Ascending aorta (tissue), 2 donors: ENCODE measurements at regions not wholly inside any gene's neighbourhood (a gene's known extent, or its start where the extent isn't known, plus 50 kb on each side); places are given as distances from the start of the nearest gene placed in this dataset.

Experiments used
- DNase-seq, 2 donors: peaks; one replicate each; pipeline ENCODE4 v3.0.0-alpha.2; 2019; ENCODE audit warnings: low spot score in 2 of 2
- H3K27ac ChIP-seq, 2 donors: fragments of 200-600 bp; sonication (generic); one replicate each; pipeline ENCODE4 v1.5.1; 2016 to 2017; ENCODE audit warnings: mild to moderate bottlenecking in 1 of 2
- H3K27me3 ChIP-seq: fragments of 200-600 bp; sonication (generic); one replicate; pipeline ENCODE4 v1.5.1; 2017
- H3K36me3 ChIP-seq, 2 donors: fragments of 200-600 bp; sonication (generic); one replicate each; pipeline ENCODE4 v1.5.1; 2016
- H3K4me1 ChIP-seq, 2 donors: fragments of 200-600 bp; sonication (generic); one replicate each; pipeline ENCODE4 v1.5.1; 2016 to 2017; ENCODE audit warnings: mild to moderate bottlenecking in 1 of 2
- H3K4me3 ChIP-seq, 2 donors: fragments of 200-600 bp; sonication (generic); one replicate each; pipeline ENCODE4 v1.5.1; 2016 to 2017; ENCODE audit warnings: mild to moderate bottlenecking in 1 of 2
- H3K9me3 ChIP-seq, 2 donors: fragments of 200-600 bp; sonication (generic); one replicate each; pipeline ENCODE4 v1.5.1; 2016
- CTCF ChIP-seq, 3 experiments: fragments of 200-600 bp in 2 of 3; fragments of 450-650 bp in 1 of 3; sonication (generic) in 2 of 3; IDR thresholded peaks; one replicate each; pipeline ENCODE4 v1.5.1; 2016 to 2019; ENCODE audit warnings: antibody characterized with exemption in 3 of 3, mild to moderate bottlenecking in 1 of 3, moderate library complexity in 1 of 3
- intact Hi-C: fragments of 100-400 bp; cut with DNase I; formaldehyde crosslinking; loops from one replicate; pipeline ENCODE4 v1.15.1; 2023

GRCh38 chr22:49634006-49634772, 193.5 kb downstream of the BRD1 start:
- Histone ChIP-seq H3K9me3 (no peaks in the 10 kb centered on the region), H3K27me3 (no peaks in the 10 kb centered on the region), H3K4me1 (peaks cover 0 to 3% of the 10 kb centered on the region in 2 donors), H3K27ac (no peak overlapping the region), H3K4me3 (no peak overlapping the region), H3K36me3 (no peaks in the 10 kb centered on the region)
- intact Hi-C loops: no loop called here
- no peak for DNase-seq
- no peak for TF ChIP-seq CTCF (IDR thresholded peaks at IDR 0.05)

DNA sequence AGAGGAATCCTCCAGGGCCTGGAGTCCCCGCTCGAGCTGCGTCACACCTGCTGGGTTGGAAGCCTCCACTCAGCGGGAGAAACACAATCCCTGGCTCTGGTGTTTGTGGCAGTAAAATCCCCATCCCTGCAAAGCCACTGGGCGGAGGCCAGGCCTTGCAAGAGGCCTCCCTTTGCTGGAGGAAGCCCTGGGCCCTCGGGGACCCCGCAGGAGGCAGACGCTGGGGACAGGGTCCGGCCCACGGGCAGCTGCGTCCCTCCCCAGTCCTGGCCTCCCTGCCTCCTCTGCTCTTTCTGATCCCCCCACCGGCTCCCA, 194.7 kb downstream of the BRD1 start:
- intact Hi-C loops: no loop called here
- DNase-seq: no peak
- Histone ChIP-seq H3K27me3 (no peaks in the 10 kb centered on the region), H3K27ac (no peak overlapping the region), H3K4me3 (no peak overlapping the region), H3K36me3 (no peaks in the 10 kb centered on the region), H3K4me1 (peaks cover 0 to 3% of the 10 kb centered on the region in 2 donors), H3K9me3 (no peaks in the 10 kb centered on the region)
- no peak for TF ChIP-seq CTCF (IDR thresholded peaks at IDR 0.05)

GRCh38 chr22:49632199-49633009, 195.3 kb downstream of the BRD1 start:
- DNase-seq: no peak
- Histone ChIP-seq H3K27ac (no peak overlapping the region), H3K4me3 (peak overlapping the region; percentile 29 to 56), H3K9me3 (no peaks in the 10 kb centered on the region), H3K4me1 (peaks cover 0 to 3% of the 10 kb centered on the region in 2 donors), H3K36me3 (no peaks in the 10 kb centered on the region), H3K27me3 (no peaks in the 10 kb centered on the region)
- intact Hi-C loops: no loop called here
- TF ChIP-seq CTCF (IDR thresholded peaks at IDR 0.05): peak in 2 of 3 experiments; percentile 41 to 67

DNA sequence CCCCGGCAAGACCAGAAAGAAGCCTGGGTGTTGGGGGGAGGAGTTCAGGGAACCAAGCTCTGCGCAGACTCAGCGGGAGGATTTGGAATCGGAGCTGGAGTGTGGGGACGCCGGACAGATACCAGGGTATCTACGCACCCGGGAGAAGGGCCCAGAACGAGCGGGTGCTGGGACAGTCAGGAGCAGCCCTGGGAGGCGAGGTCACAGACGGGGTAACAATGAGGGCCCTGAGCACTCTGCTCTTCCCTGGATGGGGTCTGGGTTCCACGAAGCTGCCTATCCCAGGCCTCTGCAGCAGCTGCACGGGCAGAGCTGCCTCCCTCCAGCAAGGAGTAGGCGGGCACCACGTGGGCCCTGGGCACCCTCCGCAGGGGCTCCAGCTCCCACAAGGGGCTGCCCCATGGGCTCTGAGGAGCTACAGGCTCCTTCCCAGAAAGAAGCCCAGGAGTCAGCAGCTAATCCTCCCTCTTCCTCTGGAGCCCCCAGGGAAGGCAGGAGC, 197.2 kb downstream of the BRD1 start:
- H3K4me3 ChIP-seq: no peak overlapping the region
- H3K27me3 ChIP-seq: no peaks in the 10 kb centered on the region
- no peak for DNase-seq
- TF ChIP-seq CTCF (IDR thresholded peaks at IDR 0.05): no peak
- no peaks in the 10 kb centered on the region for H3K9me3 ChIP-seq
- H3K4me1 ChIP-seq: peaks cover 0 to 3% of the 10 kb centered on the region in 2 donors
- H3K27ac ChIP-seq: no peak overlapping the region
- intact Hi-C loops: no loop called here
- no peaks in the 10 kb centered on the region for H3K36me3 ChIP-seq

- Histone ChIP-seq H3K27ac (no peak overlapping the region), H3K36me3 (no peaks in the 10 kb centered on the region), H3K4me3 (no peak overlapping the region), H3K9me3 (no peaks in the 10 kb centered on the region), H3K4me1 (peaks cover 0 to 3% of the 10 kb centered on the region in 2 donors), H3K27me3 (no peaks in the 10 kb centered on the region)
- no peak for TF ChIP-seq CTCF (IDR thresholded peaks at IDR 0.05)
- intact Hi-C loops: no loop called here
- DNase-seq: no peak
Measured at GRCh38 chr22:49629586-49630447, 197.9 kb downstream of the BRD1 start.
